ENCODE measurements at regions not wholly inside any gene's neighbourhood (a gene's known extent, or its start where the extent isn't known, plus 50 kb on each side); places are given as distances from the start of the nearest gene placed in this dataset.

DNA sequence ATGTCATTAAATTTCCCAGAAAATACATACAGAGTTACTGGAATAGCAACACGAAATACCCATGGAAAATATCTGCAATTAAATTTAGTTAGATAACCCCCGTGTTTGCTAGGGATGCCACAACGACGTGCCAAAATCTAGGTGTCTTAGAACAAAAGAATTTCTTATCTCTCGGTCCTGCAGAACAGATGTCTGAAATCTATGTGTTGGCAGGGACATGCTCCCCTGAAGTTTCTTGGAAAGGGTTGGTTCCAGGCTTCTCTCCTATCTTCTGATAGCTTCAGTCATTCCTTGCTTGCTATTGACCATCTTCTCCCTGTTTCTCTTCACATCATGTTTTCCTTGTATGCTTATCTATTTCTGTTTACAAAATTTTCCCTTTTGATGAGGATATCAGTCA is 1067.0 kb downstream of the CDH18 start:
- no peak overlapping the region for H3K27ac ChIP-seq (ENCODE audit: extremely low read length, insufficient read depth, low read length)

GRCh38 chr5:18932081-18932480 is 1055.9 kb downstream of the CDH18 start:
- no TSS peak for BruUV-seq (replicated peaks)
- no peaks in the 10 kb centered on the region for H3K27me3 ChIP-seq (ENCODE audit: control insufficient read depth in 1 of 2, insufficient read depth in 2 of 2, low read length in 2 of 2)
- intact Hi-C loops (cut with micrococcal nuclease; ENCODE audit: unreplicated experiment) (no loop called here), in situ Hi-C loops (cut with HindIII; ENCODE audit: extremely low pct_ligation_motif_present, low pct_unique_long_range_greater_than_20kb) (no loop called here)
- H3K9me3 ChIP-seq (ENCODE audit: low read length) = peaks cover 53% of the 10 kb centered on the region
- FAIRE-seq = no peak
- H2AFZ ChIP-seq (ENCODE audit: low read length) = no peak overlapping the region
- no peaks in the 10 kb centered on the region for H3K36me3 ChIP-seq (replicated peaks in 1 of 2; ENCODE audit: control insufficient read depth in 1 of 2, insufficient read depth in 2 of 2, low read length in 2 of 2)
- 16% methylated on average over 2 of the region's 2 CpGs for WGBS (ENCODE audit: low lambda C conversion rate)
- ChIA-PET POLR2A (no interaction called here), CTCF (ENCODE audit: low intra/inter-chr PET ratio, low total read pairs) (no interaction called here)
- no peak overlapping the region for H3K27ac ChIP-seq (ENCODE audit: extremely low read length, insufficient read depth, low read length)
- H3K4me1 ChIP-seq (ENCODE audit: insufficient read depth, low read length) = no peaks in the 10 kb centered on the region
- no peaks in the 10 kb centered on the region for H3K79me2 ChIP-seq (ENCODE audit: insufficient read depth, low read length)
- H3K4me2 ChIP-seq (ENCODE audit: low read depth, low read length) = no peak overlapping the region
- no peak overlapping the region for H3K4me3 ChIP-seq (replicated peaks in 1 of 3; ENCODE audit: insufficient read depth in 1 of 3, low read depth in 2 of 3, low read length in 3 of 3)
- DNase-seq (ENCODE audit: low spot score) = no peak
- TF ChIP-seq ZNF143 (CRISPR knock-in tag; IDR thresholded peaks at IDR 0.05) = no peak
- no peak overlapping the region for H3K9ac ChIP-seq (ENCODE audit: insufficient read depth, low read depth, low read length)
- H4K20me1 ChIP-seq (ENCODE audit: insufficient read depth, low read length) = no peaks in the 10 kb centered on the region
- ATAC-seq = no peak

More for the DNA sequence above, 1067.0 kb downstream of the CDH18 start:
- no peak for FAIRE-seq
- H3K36me3 ChIP-seq (replicated peaks in 1 of 2; ENCODE audit: control insufficient read depth in 1 of 2, insufficient read depth in 2 of 2, low read length in 2 of 2) = no peaks in the 10 kb centered on the region
- H2AFZ ChIP-seq (ENCODE audit: low read length) = no peak overlapping the region
- H3K9ac ChIP-seq (ENCODE audit: insufficient read depth, low read depth, low read length) = no peak overlapping the region
- no peak for DNase-seq (ENCODE audit: low spot score)
- H3K79me2 ChIP-seq (ENCODE audit: insufficient read depth, low read length) = no peaks in the 10 kb centered on the region
- POLR2A ChIA-PET = no interaction called here
- no peak overlapping the region for H3K4me3 ChIP-seq (replicated peaks in 1 of 3; ENCODE audit: insufficient read depth in 1 of 3, low read depth in 2 of 3, low read length in 3 of 3)
- CTCF ChIA-PET (ENCODE audit: low intra/inter-chr PET ratio, low total read pairs) = no interaction called here
- H3K27me3 ChIP-seq (ENCODE audit: control insufficient read depth in 1 of 2, insufficient read depth in 2 of 2, low read length in 2 of 2) = no peaks in the 10 kb centered on the region
- H3K4me2 ChIP-seq (ENCODE audit: low read depth, low read length) = no peak overlapping the region
- ATAC-seq = no peak
- in situ Hi-C loops (cut with HindIII; ENCODE audit: extremely low pct_ligation_motif_present, low pct_unique_long_range_greater_than_20kb) = no loop called here
- 7% methylated on average over 5 of the region's 5 CpGs for WGBS (ENCODE audit: low lambda C conversion rate)
- no TSS peak for BruUV-seq (replicated peaks)
- H3K9me3 ChIP-seq (ENCODE audit: low read length) = peaks cover 76% of the 10 kb centered on the region
- H4K20me1 ChIP-seq (ENCODE audit: insufficient read depth, low read length) = no peaks in the 10 kb centered on the region
- no peaks in the 10 kb centered on the region for H3K4me1 ChIP-seq (ENCODE audit: insufficient read depth, low read length)
- no peak for TF ChIP-seq TFAP4 (IDR thresholded peaks at IDR 0.05; ENCODE audit: borderline replicate concordance, low read depth)
- no peak for TF ChIP-seq SETDB1 (CRISPR knock-in tag; IDR thresholded peaks at IDR 0.05; ENCODE audit: borderline replicate concordance)
- no peak for TF ChIP-seq DPF2 (CRISPR knock-in tag; IDR thresholded peaks at IDR 0.05; ENCODE audit: borderline replicate concordance, low read depth)
- intact Hi-C loops (cut with micrococcal nuclease; ENCODE audit: unreplicated experiment) = no loop called here

Data from HepG2 (cell line).